ENCODE measurements at regions not wholly inside any gene's neighbourhood (a gene's known extent, or its start where the extent isn't known, plus 50 kb on each side); places are given as distances from the start of the nearest gene placed in this dataset.
"Not testable (repeated sequence)": the region's sequence is repeated elsewhere in the genome, so short reads cannot be mapped to it uniquely, and the experiment has no call there.

- no peak for DNase-seq (ENCODE audit: low read depth in 2 of 2)
Measured at GRCh38 chr6:21710216-21710615, 116.7 kb downstream of the SOX4 start.

- no peak for DNase-seq (ENCODE audit: low read depth in 2 of 2)
Measured at GRCh38 chr6:21710908-21711627, 117.5 kb downstream of the SOX4 start.

- DNase-seq (ENCODE audit: low read depth in 2 of 2) = no peak
Measured at GRCh38 chr6:21712213-21712612, 118.7 kb downstream of the SOX4 start.

GRCh38 chr6:21713481-21713880, 119.9 kb downstream of the SOX4 start:
- no peak for DNase-seq (ENCODE audit: low read depth in 2 of 2)

- DNase-seq (ENCODE audit: low read depth in 2 of 2) = no peak
Measured at GRCh38 chr6:21715180-21715579, 121.6 kb downstream of the SOX4 start.

GRCh38 chr6:21722510-21722909, 129.0 kb downstream of the SOX4 start:
- no peak for DNase-seq (ENCODE audit: low read depth in 2 of 2)

GRCh38 chr6:21726676-21727075, 133.1 kb downstream of the SOX4 start:
- DNase-seq (ENCODE audit: low read depth in 2 of 2) = no peak

- DNase-seq (ENCODE audit: low read depth in 2 of 2) = no peak
Measured at GRCh38 chr6:21728141-21728540, 134.6 kb downstream of the SOX4 start.

- DNase-seq (ENCODE audit: low read depth in 2 of 2) = no peak
Measured at GRCh38 chr6:21729431-21729830, 135.9 kb downstream of the SOX4 start.

- DNase-seq (ENCODE audit: low read depth in 2 of 2) = no peak
Measured at GRCh38 chr6:21730533-21730932, 137.0 kb downstream of the SOX4 start.

- DNase-seq (ENCODE audit: low read depth in 2 of 2) = no peak
Measured at GRCh38 chr6:21731411-21732031, 138.0 kb downstream of the SOX4 start.

- not testable (repeated sequence) for DNase-seq (ENCODE audit: low read depth in 2 of 2)
Measured at GRCh38 chr6:21732032-21732730, 138.6 kb downstream of the SOX4 start.

GRCh38 chr6:21732731-21733130, 139.2 kb downstream of the SOX4 start:
- no peak for DNase-seq (ENCODE audit: low read depth in 2 of 2)

- no peak for DNase-seq (ENCODE audit: low read depth in 2 of 2)
Measured at GRCh38 chr6:21733311-21733710, 139.8 kb downstream of the SOX4 start.

GRCh38 chr6:21734204-21734603, 140.7 kb downstream of the SOX4 start:
- no peak for DNase-seq (ENCODE audit: low read depth in 2 of 2)

- no peak for DNase-seq (ENCODE audit: low read depth in 2 of 2)
Measured at GRCh38 chr6:21738180-21739094, 144.9 kb downstream of the SOX4 start.

- no peak for DNase-seq (ENCODE audit: low read depth in 2 of 2)
Measured at GRCh38 chr6:21739241-21739640, 145.7 kb downstream of the SOX4 start.

- DNase-seq (ENCODE audit: low read depth in 2 of 2) = no peak
Measured at GRCh38 chr6:21739838-21740237, 146.3 kb downstream of the SOX4 start.

GRCh38 chr6:21740376-21741124, 147.0 kb downstream of the SOX4 start:
- no peak for DNase-seq (ENCODE audit: low read depth in 2 of 2)

GRCh38 chr6:21741221-21742109, 147.9 kb downstream of the SOX4 start:
- no peak for DNase-seq (ENCODE audit: low read depth in 2 of 2)

Measured in stimulated activated CD4-positive, alpha-beta T cell treated with anti-CD3 and anti-CD28 coated beads, Interleukin-1b, Interleukin-23, amount 100 ng/mL, for 1 hour (primary cell).